Liver (tissue), 8 donors: ENCODE measurements at regions not wholly inside any gene's neighbourhood (a gene's known extent, or its start where the extent isn't known, plus 50 kb on each side); places are given as distances from the start of the nearest gene placed in this dataset.

Source experiments
- DNase-seq: peaks from one replicate; pipeline ENCODE4 v3.0.0-alpha.2; 2017; ENCODE audit warnings: low spot score
- H3K27ac ChIP-seq, 2 donors: one replicate each; pipeline ENCODE4 v1.7.0; 2013; ENCODE audit warnings: inconsistent platforms in 2 of 2, low read length in 2 of 2, control low read depth in 1 of 2, low read depth in 1 of 2, mild to moderate bottlenecking in 1 of 2
- H3K27me3 ChIP-seq, 4 donors: one replicate each; pipeline versions ENCODE4 v1.6.1 to v1.7.0; 2013; ENCODE audit warnings: low read length in 3 of 4, inconsistent platforms in 1 of 4, mild to moderate bottlenecking in 1 of 4, moderate library complexity in 1 of 4; ENCODE audit not compliant: control insufficient read depth in 4 of 4, insufficient read depth in 4 of 4
- H3K36me3 ChIP-seq, 4 donors: one replicate each; pipeline versions ENCODE4 v1.6.1 to v1.7.0; 2013; ENCODE audit warnings: low read length in 3 of 4, mild to moderate bottlenecking in 3 of 4, low read depth in 1 of 4, moderate library complexity in 1 of 4; ENCODE audit not compliant: control insufficient read depth in 4 of 4, insufficient read depth in 3 of 4
- H3K4me1 ChIP-seq, 4 donors: one replicate each; pipeline versions ENCODE4 v1.6.1 to v1.7.0; 2013; ENCODE audit warnings: low read length in 3 of 4, mild to moderate bottlenecking in 3 of 4, moderate library complexity in 1 of 4; ENCODE audit not compliant: control insufficient read depth in 4 of 4, insufficient read depth in 4 of 4
- H3K4me3 ChIP-seq, 3 donors: one replicate each; pipeline versions ENCODE4 v1.6.1 to v1.7.0; 2013; ENCODE audit warnings: low read length in 3 of 3, control low read depth in 1 of 3, low read depth in 1 of 3, mild to moderate bottlenecking in 1 of 3
- H3K9ac ChIP-seq, 2 donors: one replicate each; pipeline ENCODE4 v1.7.0; 2013; ENCODE audit warnings: low read length in 2 of 2, mild to moderate bottlenecking in 2 of 2, moderate library complexity in 2 of 2, control low read depth in 1 of 2, low read depth in 1 of 2
- H3K9me3 ChIP-seq, 4 donors: one replicate each; pipeline versions ENCODE4 v1.6.1 to v1.7.0; 2013; ENCODE audit warnings: low read length in 3 of 4; ENCODE audit not compliant: control insufficient read depth in 4 of 4
- CTCF ChIP-seq: fragments of 150-350 bp; IDR thresholded peaks from 2 replicates; pipeline ENCODE4 v1.5.1; 2017; ENCODE audit warnings: improper control_type of control experiment, low read depth, low read length; ENCODE audit not compliant: missing input control
- FOXA1 ChIP-seq: IDR thresholded peaks from 2 replicates; pipeline ENCODE4 v1.6.1; 2016; ENCODE audit warnings: antibody characterized with exemption
- FOXA2 ChIP-seq: IDR thresholded peaks from 2 replicates; pipeline ENCODE4 v1.6.1; 2016; ENCODE audit warnings: antibody characterized with exemption
- HNF4A ChIP-seq, 2 donors: conservative IDR thresholded peaks; 2 replicates each; pipeline ENCODE4 v1.6.1; 2016; ENCODE audit warnings: antibody characterized with exemption in 2 of 2, mild to moderate bottlenecking in 2 of 2
- HNF4G ChIP-seq: IDR thresholded peaks from 2 replicates; pipeline ENCODE4 v1.6.1; 2016; ENCODE audit warnings: antibody characterized with exemption
- RAD21 ChIP-seq, 2 donors: IDR thresholded peaks; 2 replicates each; pipeline ENCODE4 v1.6.1; 2016; ENCODE audit warnings: antibody characterized with exemption in 2 of 2, mild to moderate bottlenecking in 2 of 2
- REST ChIP-seq: IDR thresholded peaks from 2 replicates; pipeline ENCODE4 v1.6.1; 2016; ENCODE audit warnings: antibody characterized with exemption, mild to moderate bottlenecking
- RXRA ChIP-seq, 2 donors: IDR thresholded peaks; 2 replicates each; pipeline ENCODE4 v1.6.1; 2017 to 2018; ENCODE audit warnings: antibody characterized with exemption in 2 of 2, mild to moderate bottlenecking in 1 of 2
- SP1 ChIP-seq: IDR thresholded peaks from 2 replicates; pipeline ENCODE4 v1.6.1; 2018; ENCODE audit warnings: antibody characterized with exemption, mild to moderate bottlenecking
- WGBS: extraction: QIAGEN DNeasy Blood & Tissue Kit; methylation state at CpG from one replicate; pipeline ENCODE4 v1.1.7; 2013; 5-methylcytosine and 5-hydroxymethylcytosine counted together
- TF ChIP-seq, protein P1 (sequence below): IDR thresholded peaks from 2 replicates; pipeline ENCODE4 v1.6.1; 2016; ENCODE audit warnings: antibody characterized with exemption
- donor health status: healthy.
- donor health status: healthy.
- donor health status: healthy.
- donor health status: healthy.
- donor health status: healthy.

DNA sequence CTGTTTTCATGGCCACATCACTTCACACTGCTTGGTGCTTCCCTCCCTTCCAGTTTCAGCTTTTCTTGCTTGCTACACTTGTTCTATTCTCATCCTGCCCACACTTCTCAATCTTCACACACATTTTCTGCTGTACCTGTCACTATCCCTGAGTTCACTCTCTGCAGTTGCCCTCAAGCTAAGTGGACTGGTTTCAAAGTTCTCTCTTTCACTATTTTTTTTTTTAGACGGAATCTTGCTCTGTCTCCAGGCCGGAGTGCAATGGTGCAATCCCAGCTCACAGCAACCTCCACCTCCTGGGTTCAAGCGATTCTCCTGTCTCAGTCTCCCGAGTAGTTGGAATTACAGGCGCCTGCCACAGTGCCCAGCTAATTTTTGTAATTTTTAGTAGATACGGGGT lies 130.6 kb upstream of the FAM83B start:
- Histone ChIP-seq H3K4me1 (peaks cover 2 to 13% (median 7%) of the 10 kb centered on the region in 4 donors), H3K27me3 (no peaks in the 10 kb centered on the region), H3K9me3 (no peaks in the 10 kb centered on the region), H3K27ac (no peak overlapping the region), H3K36me3 (no peaks in the 10 kb centered on the region), H3K9ac (no peak overlapping the region), H3K4me3 (no peak overlapping the region)
- DNase-seq, result no peak
- TF ChIP-seq HNF4A (conservative IDR thresholded peaks at IDR 0.05) (peak; percentile 62 to 64), RXRA (IDR thresholded peaks at IDR 0.05) (peak in 1 of 2 donors; percentile 13), CTCF (no peak)
- WGBS, result 64% methylated on average over 6 of the region's 6 CpGs

DNA sequence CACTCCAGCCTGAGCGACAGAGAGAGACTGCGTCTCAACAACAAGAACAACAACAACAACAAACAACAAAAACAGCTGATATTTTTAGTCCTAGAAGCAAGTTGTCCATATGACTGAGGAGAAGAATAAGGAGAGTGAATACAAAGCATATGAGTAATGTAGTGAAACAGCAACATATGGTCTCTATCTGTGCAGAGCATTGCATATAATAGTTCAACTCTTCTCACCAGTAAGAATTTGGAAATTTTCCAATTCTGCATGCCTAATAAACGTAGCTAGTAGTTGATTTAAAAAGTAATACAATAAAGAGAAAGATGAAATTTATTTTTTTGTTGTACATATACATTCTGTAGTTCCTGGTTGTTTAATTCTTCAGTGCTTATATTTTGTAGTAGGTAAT lies 129.7 kb upstream of the FAM83B start:
- no peak overlapping the region for H3K27ac ChIP-seq
- no peaks in the 10 kb centered on the region for H3K27me3 ChIP-seq
- no peak overlapping the region for H3K9ac ChIP-seq
- H3K36me3 ChIP-seq, result no peaks in the 10 kb centered on the region
- WGBS, result 76% methylated on average over 3 of the region's 3 CpGs
- no peak for DNase-seq
- no peak overlapping the region for H3K4me3 ChIP-seq
- TF ChIP-seq HNF4G (no peak), RAD21 (IDR thresholded peaks at IDR 0.05) (no peak), HNF4A (conservative IDR thresholded peaks at IDR 0.05) (no peak), REST (no peak)
- peaks cover 2 to 13% (median 7%) of the 10 kb centered on the region in 4 donors for H3K4me1 ChIP-seq
- H3K9me3 ChIP-seq, result no peaks in the 10 kb centered on the region

DNA sequence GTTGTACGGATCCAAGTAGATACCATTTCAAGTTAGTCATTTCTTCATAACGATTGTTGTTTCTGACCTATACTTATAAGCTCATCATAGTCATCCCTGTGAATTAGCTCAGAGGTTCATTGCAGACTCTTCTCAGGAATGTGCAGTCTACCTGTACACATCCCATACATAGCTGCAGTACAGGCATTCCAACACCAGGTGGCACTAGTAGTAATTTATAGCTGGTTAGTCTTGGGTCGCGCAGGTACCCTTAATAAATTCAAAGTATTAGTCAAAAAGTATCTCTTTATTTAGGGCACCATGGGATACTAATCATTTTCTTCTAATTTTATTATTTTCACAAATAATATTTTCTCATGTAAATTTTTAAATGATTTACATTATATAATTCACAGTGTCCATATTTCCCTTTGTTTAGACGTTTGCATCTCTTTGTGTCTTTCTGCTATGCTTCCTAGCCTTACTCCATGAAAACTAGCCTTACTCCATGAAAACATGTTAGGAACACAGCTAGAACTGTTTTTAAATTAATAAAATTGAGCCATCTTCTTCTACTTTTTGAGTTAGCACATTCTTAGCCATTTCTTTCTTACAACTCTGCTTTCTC lies 128.6 kb upstream of the FAM83B start:
- no peak overlapping the region for H3K9ac ChIP-seq
- TF ChIP-seq FOXA2 (no peak), FOXA1 (no peak), SP1 (no peak), REST (no peak), CTCF (peak; percentile 79), RAD21 (IDR thresholded peaks at IDR 0.05) (peak; percentile 62 to 76)
- TF ChIP-seq, protein P1, sequence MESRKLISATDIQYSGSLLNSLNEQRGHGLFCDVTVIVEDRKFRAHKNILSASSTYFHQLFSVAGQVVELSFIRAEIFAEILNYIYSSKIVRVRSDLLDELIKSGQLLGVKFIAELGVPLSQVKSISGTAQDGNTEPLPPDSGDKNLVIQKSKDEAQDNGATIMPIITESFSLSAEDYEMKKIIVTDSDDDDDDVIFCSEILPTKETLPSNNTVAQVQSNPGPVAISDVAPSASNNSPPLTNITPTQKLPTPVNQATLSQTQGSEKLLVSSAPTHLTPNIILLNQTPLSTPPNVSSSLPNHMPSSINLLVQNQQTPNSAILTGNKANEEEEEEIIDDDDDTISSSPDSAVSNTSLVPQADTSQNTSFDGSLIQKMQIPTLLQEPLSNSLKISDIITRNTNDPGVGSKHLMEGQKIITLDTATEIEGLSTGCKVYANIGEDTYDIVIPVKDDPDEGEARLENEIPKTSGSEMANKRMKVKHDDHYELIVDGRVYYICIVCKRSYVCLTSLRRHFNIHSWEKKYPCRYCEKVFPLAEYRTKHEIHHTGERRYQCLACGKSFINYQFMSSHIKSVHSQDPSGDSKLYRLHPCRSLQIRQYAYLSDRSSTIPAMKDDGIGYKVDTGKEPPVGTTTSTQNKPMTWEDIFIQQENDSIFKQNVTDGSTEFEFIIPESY, result no peak
- peak; percentile 68 for DNase-seq
- no peak overlapping the region for H3K27ac ChIP-seq
- H3K4me3 ChIP-seq, result no peak overlapping the region
- no peaks in the 10 kb centered on the region for H3K9me3 ChIP-seq
- 45% methylated on average over 5 of the region's 5 CpGs for WGBS
- H3K27me3 ChIP-seq, result no peaks in the 10 kb centered on the region
- H3K4me1 ChIP-seq, result peaks cover 2 to 13% (median 7%) of the 10 kb centered on the region in 4 donors
- H3K36me3 ChIP-seq, result no peaks in the 10 kb centered on the region
